ENCODE measurements at regions not wholly inside any gene's neighbourhood (a gene's known extent, or its start where the extent isn't known, plus 50 kb on each side); places are given as distances from the start of the nearest gene placed in this dataset.

DNA sequence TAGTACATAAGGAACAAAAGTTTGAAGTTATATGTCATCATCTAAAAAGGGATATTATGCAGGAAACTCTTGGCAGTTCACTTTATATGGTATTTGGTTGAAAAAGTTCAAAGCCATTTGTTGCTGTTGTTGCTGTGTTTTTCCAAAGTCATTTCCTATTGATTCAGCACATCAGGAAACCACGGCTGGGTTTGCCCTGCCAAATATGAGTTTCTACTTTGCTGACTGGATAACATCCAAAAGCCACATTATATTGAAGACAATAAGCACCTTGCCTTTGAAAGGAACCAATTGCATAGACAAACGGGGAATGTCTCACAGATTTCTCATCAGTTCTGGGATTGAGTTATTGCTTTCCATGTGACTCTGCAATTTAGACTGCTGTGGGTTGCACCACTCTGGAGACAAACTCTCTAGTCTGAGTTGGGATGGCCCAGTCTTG is 206.1 kb downstream of the SLC39A8 start:
- H3K4me1 ChIP-seq, result peaks cover 0 to 6% (median 0%) of the 10 kb centered on the region in 4 donors
- no peak for TF ChIP-seq CTCF (IDR thresholded peaks at IDR 0.05)
- H3K27ac ChIP-seq, result no peak overlapping the region
- intact Hi-C loops (cut with DNase I; ENCODE audit: low total_unique reads), result no loop called here
- H3K27me3 ChIP-seq, result no peaks in the 10 kb centered on the region
- no peak overlapping the region for H3K4me3 ChIP-seq
- H3K36me3 ChIP-seq, result no peaks in the 10 kb centered on the region
- no peak for DNase-seq
- H3K9me3 ChIP-seq, result no peaks in the 10 kb centered on the region

DNA sequence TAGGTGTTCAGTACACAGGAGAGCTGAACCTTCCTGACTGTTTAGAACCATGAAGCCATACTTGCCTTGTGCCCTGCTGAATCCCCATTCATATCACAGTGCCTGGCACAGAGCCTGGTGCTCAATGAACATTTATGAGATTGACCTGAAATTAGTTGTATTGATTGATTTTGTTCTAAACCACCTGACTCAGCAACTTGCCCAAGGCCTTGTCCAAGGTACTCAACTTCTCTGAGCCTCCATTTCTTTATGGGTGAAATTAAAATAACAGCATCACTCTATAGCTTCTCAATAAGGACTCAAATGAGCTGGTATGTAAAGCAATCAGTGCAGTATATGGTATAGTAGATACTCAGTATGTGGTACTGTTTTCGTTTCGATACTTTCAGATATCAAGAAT is 208.1 kb downstream of the SLC39A8 start:
- no peak overlapping the region for H3K27ac ChIP-seq
- H3K4me1 ChIP-seq, result peaks cover 0 to 6% (median 0%) of the 10 kb centered on the region in 4 donors
- intact Hi-C loops (cut with DNase I; ENCODE audit: low total_unique reads), result no loop called here
- DNase-seq, result no peak
- no peaks in the 10 kb centered on the region for H3K36me3 ChIP-seq
- H3K27me3 ChIP-seq, result no peaks in the 10 kb centered on the region
- H3K9me3 ChIP-seq, result no peaks in the 10 kb centered on the region
- no peak for TF ChIP-seq CTCF (IDR thresholded peaks at IDR 0.05)
- H3K4me3 ChIP-seq, result no peak overlapping the region

- H3K27ac ChIP-seq, result no peak overlapping the region
- H3K9me3 ChIP-seq, result peaks cover 0 to 10% (median 7%) of the 10 kb centered on the region in 3 donors
- H3K4me1 ChIP-seq, result no peaks in the 10 kb centered on the region
- no peak overlapping the region for H3K4me3 ChIP-seq
- no peaks in the 10 kb centered on the region for H3K36me3 ChIP-seq
- intact Hi-C loops (cut with DNase I; ENCODE audit: low total_unique reads), result no loop called here
- no peaks in the 10 kb centered on the region for H3K27me3 ChIP-seq
- TF ChIP-seq CTCF (IDR thresholded peaks at IDR 0.05), result no peak
- no peak for DNase-seq
Observed at GRCh38 chr4:102129810-102130209, 215.5 kb downstream of the SLC39A8 start.
